ENCODE measurements at regions not wholly inside any gene's neighbourhood (a gene's known extent, or its start where the extent isn't known, plus 50 kb on each side); places are given as distances from the start of the nearest gene placed in this dataset.

DNA sequence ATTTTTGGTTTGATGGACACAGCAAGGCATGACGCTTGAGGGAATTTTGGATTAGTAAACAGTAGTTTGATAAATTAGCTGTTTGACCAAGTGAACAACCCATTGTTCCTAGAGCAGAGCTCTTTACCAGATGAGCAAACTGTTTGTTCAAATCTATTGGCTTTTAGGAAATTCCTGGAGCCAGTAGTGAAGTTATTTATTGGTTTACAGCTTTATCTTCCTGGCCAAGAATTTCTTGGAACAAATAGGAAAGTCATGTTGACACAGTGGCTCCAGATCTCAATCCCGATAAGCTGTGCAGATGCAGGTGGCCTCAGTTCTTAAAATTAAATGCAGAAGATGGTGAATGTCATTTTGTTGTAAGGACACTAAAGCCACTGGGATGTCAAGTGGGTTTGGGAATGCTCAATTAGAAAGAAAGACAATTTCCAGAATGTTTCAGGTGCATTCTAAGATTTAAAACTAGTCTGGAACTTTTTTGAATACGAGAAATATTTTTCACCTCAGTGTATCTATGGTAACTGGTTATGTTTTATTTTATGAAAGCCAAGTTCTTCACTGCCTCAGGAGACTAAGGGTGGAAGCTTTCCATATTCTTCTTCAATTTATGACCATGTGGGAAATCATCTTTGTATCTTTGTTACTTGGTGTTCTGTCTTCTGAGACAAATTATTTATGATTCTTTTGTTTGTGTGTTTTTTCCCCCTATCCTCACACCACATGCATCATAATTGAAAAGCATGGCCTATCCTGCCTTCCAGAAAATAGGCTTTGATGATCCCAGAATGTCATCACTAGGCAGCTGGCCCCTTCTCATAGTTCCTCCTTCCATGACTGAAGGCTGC, 554.5 kb downstream of the STIM2 start:
- TF ChIP-seq, protein P1, sequence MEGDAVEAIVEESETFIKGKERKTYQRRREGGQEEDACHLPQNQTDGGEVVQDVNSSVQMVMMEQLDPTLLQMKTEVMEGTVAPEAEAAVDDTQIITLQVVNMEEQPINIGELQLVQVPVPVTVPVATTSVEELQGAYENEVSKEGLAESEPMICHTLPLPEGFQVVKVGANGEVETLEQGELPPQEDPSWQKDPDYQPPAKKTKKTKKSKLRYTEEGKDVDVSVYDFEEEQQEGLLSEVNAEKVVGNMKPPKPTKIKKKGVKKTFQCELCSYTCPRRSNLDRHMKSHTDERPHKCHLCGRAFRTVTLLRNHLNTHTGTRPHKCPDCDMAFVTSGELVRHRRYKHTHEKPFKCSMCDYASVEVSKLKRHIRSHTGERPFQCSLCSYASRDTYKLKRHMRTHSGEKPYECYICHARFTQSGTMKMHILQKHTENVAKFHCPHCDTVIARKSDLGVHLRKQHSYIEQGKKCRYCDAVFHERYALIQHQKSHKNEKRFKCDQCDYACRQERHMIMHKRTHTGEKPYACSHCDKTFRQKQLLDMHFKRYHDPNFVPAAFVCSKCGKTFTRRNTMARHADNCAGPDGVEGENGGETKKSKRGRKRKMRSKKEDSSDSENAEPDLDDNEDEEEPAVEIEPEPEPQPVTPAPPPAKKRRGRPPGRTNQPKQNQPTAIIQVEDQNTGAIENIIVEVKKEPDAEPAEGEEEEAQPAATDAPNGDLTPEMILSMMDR (IDR thresholded peaks at IDR 0.05): no peak
- TF ChIP-seq EP300 (IDR thresholded peaks at IDR 0.05): no peak
